ENCODE measurements at regions not wholly inside any gene's neighbourhood (a gene's known extent, or its start where the extent isn't known, plus 50 kb on each side); places are given as distances from the start of the nearest gene placed in this dataset.

- Histone ChIP-seq H3K36me3 (no peaks in the 10 kb centered on the region), H3K4me1 (no peaks in the 10 kb centered on the region), H3K27me3 (no peaks in the 10 kb centered on the region), H3K27ac (no peak overlapping the region), H3K4me3 (no peak overlapping the region), H3K9me3 (no peaks in the 10 kb centered on the region)
- intact Hi-C loops (cut with DNase I) = no loop called here
- ATAC-seq = no peak
- TF ChIP-seq POLR2A (IDR thresholded peaks at IDR 0.05) = no peak
- no peak for TF ChIP-seq CTCF (IDR thresholded peaks at IDR 0.05)
- DNase-seq = no peak
- WGBS (ENCODE audit: insufficient coverage, low coverage, low lambda C conversion rate, missing lambda C conversion rate) = 80% methylated on average over 6 of the region's 7 CpGs
Measured at GRCh38 chr6:1257778-1258177, 54.1 kb upstream of the FOXQ1 start.

GRCh38 chr6:1256435-1257008 is 55.4 kb upstream of the FOXQ1 start:
- ATAC-seq = no peak
- Histone ChIP-seq H3K9me3 (no peaks in the 10 kb centered on the region), H3K36me3 (no peaks in the 10 kb centered on the region), H3K27ac (no peak overlapping the region), H3K4me3 (no peak overlapping the region), H3K27me3 (no peaks in the 10 kb centered on the region), H3K4me1 (no peaks in the 10 kb centered on the region)
- TF ChIP-seq CTCF (IDR thresholded peaks at IDR 0.05) (no peak), POLR2A (IDR thresholded peaks at IDR 0.05) (no peak)
- no peak for DNase-seq
- 57% methylated on average over 2 of the region's 8 CpGs for WGBS (ENCODE audit: insufficient coverage, low coverage, low lambda C conversion rate, missing lambda C conversion rate)
- intact Hi-C loops (cut with DNase I) = no loop called here

- 58% methylated on average over 9 of the region's 9 CpGs for WGBS (ENCODE audit: insufficient coverage, low coverage, low lambda C conversion rate, missing lambda C conversion rate)
- H3K36me3 ChIP-seq = no peaks in the 10 kb centered on the region
- H3K27ac ChIP-seq = no peak overlapping the region
- no peak for DNase-seq
- no peak for ATAC-seq
- intact Hi-C loops (cut with DNase I) = no loop called here
- no peaks in the 10 kb centered on the region for H3K4me1 ChIP-seq
- H3K9me3 ChIP-seq = no peaks in the 10 kb centered on the region
- H3K27me3 ChIP-seq = no peaks in the 10 kb centered on the region
- TF ChIP-seq POLR2A (IDR thresholded peaks at IDR 0.05) (no peak), CTCF (IDR thresholded peaks at IDR 0.05) (no peak)
- no peak overlapping the region for H3K4me3 ChIP-seq
Measured at GRCh38 chr6:1255636-1256365, 56.1 kb upstream of the FOXQ1 start.

- ATAC-seq (no peak), DNase-seq (no peak)
- intact Hi-C loops (cut with DNase I) = no loop called here
- Histone ChIP-seq H3K27me3 (no peaks in the 10 kb centered on the region), H3K27ac (no peak overlapping the region), H3K9me3 (no peaks in the 10 kb centered on the region), H3K4me3 (no peak overlapping the region), H3K4me1 (no peaks in the 10 kb centered on the region), H3K36me3 (no peaks in the 10 kb centered on the region)
- TF ChIP-seq POLR2A (IDR thresholded peaks at IDR 0.05) (no peak), CTCF (IDR thresholded peaks at IDR 0.05) (no peak)
- WGBS (ENCODE audit: insufficient coverage, low coverage, low lambda C conversion rate, missing lambda C conversion rate) = 68% methylated on average over 2 of the region's 4 CpGs
Measured at GRCh38 chr6:1254326-1254725, 57.6 kb upstream of the FOXQ1 start.
